Transverse colon (tissue), 4 donors: ENCODE measurements at regions not wholly inside any gene's neighbourhood (a gene's known extent, or its start where the extent isn't known, plus 50 kb on each side); places are given as distances from the start of the nearest gene placed in this dataset.

Experiments used
- DNase-seq: peaks from one replicate; pipeline ENCODE4 v3.0.0-alpha.2; 2019
- H3K27ac ChIP-seq, 4 donors: fragments of 200-600 bp; sonication (generic); 2 replicates each; pipeline ENCODE4 v1.5.1; 2016 to 2018; ENCODE audit warnings: inconsistent platforms in 4 of 4
- H3K27me3 ChIP-seq: fragments of 200-600 bp; sonication (generic); 2 replicates; pipeline ENCODE4 v1.5.1; 2017; ENCODE audit warnings: inconsistent platforms
- H3K36me3 ChIP-seq, 4 donors: fragments of 200-600 bp; sonication (generic); 2 replicates each; pipeline ENCODE4 v1.5.1; 2017 to 2019; ENCODE audit warnings: inconsistent platforms in 4 of 4
- H3K4me1 ChIP-seq, 4 donors: fragments of 200-600 bp; sonication (generic); 2 replicates each; pipeline ENCODE4 v1.5.1; 2017 to 2020; ENCODE audit warnings: inconsistent platforms in 4 of 4
- H3K4me3 ChIP-seq, 4 donors: fragments of 200-600 bp; sonication (generic); 1 replicate in 1 of 4; 2 replicates in 3 of 4; pipeline versions ENCODE4 v1.5.1 to v1.6.1; 2017 to 2019; ENCODE audit warnings: inconsistent platforms in 4 of 4
- H3K9me3 ChIP-seq, 2 donors: fragments of 200-600 bp; sonication (generic); 2 replicates each; pipeline ENCODE4 v1.5.1; 2017 to 2019; ENCODE audit warnings: inconsistent platforms in 2 of 2
- EP300 ChIP-seq: sonication (generic); formaldehyde crosslinking; IDR thresholded peaks from one replicate; pipeline ENCODE4 v1.6.1; 2017; ENCODE audit warnings: antibody characterized with exemption, low read depth
- POLR2A ChIP-seq: fragments of 450-650 bp; IDR thresholded peaks from one replicate; pipeline ENCODE4 v1.6.1; 2016; ENCODE audit warnings: antibody characterized with exemption, mild to moderate bottlenecking, moderate library complexity
- POLR2AphosphoS5 ChIP-seq, 3 donors: sonication (generic); formaldehyde crosslinking; IDR thresholded peaks; one replicate each; pipeline ENCODE4 v1.6.1; 2016; ENCODE audit warnings: antibody characterized with exemption in 3 of 3
- WGBS, 2 donors: methylation state at CpG; one replicate each; pipeline ENCODE4 v1.1.5; 2018; ENCODE audit warnings: low coverage in 1 of 2; 5-methylcytosine and 5-hydroxymethylcytosine counted together
- in situ Hi-C, 4 donors: fragments of 200-750 bp; cut with MboI; loops; one replicate each; pipeline versions ENCODE4 v1.15.0 to v1.15.1; 2017; ENCODE audit warnings: low sequenced_read_pairs in 3 of 4, low pct_ligation_motif_present in 1 of 4, low pct_unique_long_range_greater_than_20kb in 1 of 4
- intact Hi-C: fragments of 100-400 bp; cut with DNase I; formaldehyde crosslinking; loops from one replicate; pipeline ENCODE4 v1.15.1; 2023; ENCODE audit warnings: low total_unique reads
- TF ChIP-seq, protein P1 (sequence below), 5 experiments: fragments of 200-600 bp in 3 of 5; fragments of 450-650 bp in 2 of 5; sonication (generic) in 3 of 5; IDR thresholded peaks; 1 replicate in 2 of 5; 2 replicates in 3 of 5; pipeline ENCODE4 v1.5.1; 2016 to 2017; ENCODE audit warnings: antibody characterized with exemption in 5 of 5, inconsistent platforms in 3 of 5, mild to moderate bottlenecking in 2 of 5, moderate library complexity in 1 of 5

DNA sequence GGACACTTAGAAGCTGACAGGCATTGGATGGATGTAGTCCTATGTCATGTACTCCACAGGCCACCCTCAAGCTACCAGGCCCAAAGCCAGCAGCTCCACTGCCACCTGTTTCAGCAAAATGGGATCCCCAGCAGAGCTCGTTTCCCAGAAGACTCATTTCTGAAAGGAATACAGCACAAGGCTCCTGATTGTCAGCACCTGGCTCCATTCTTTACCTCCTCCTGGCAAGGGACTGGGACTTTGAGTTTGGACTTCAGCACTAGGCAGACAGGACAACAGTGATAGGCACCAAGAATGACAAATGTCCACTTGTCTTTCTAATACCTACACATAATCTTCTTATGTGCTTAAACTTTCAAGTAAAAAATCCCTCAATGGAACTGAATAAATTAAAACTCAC, 150.4 kb upstream of the RXFP2 start:
- WGBS, 2 donors, result 45% methylated on average over 1 of the region's 1 CpG; no CpG with 5 or more reads in 1 of the 2 donors

DNA sequence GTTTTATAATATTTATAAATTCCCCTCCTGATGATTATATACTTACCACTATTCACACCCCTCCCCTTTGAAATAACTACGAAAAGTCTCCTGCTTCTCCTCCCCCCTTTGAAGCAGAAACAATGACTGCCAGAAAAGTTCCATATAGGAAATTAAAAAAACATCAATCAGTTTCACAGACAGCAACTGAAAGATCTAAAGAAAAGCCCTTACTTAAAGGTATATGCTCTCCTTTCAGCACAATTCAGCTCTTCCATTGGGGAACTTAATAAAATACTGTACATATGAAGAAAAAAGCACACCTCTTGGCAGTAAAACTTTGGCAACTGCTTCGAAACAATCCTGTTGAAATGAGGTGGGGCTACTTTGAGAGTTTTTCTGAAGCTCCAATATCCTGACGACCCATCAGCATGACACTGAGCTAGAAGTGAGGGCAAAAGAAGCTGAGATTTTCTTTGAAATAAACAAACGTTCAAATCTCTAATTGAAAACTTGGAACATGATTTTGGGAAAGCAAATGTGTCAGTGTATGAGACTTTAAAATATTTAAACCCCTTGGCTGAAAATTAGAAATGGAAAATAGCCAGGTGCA, 147.6 kb upstream of the RXFP2 start:
- Histone ChIP-seq H3K4me1 (peaks cover 12 to 28% (median 18%) of the 10 kb centered on the region in 4 donors), H3K36me3 (no peaks in the 10 kb centered on the region), H3K27ac (no peak overlapping the region), H3K4me3 (no peak overlapping the region), H3K9me3 (no peaks in the 10 kb centered on the region), H3K27me3 (no peaks in the 10 kb centered on the region)
- WGBS, 2 donors, result 10 to 23% methylated on average over 4 of the region's 4 CpGs
- in situ Hi-C loops (no loop called here), intact Hi-C loops (no loop called here)
- TF ChIP-seq POLR2AphosphoS5 (IDR thresholded peaks at IDR 0.05) (no peak), EP300 (no peak), POLR2A (no peak)
- TF ChIP-seq, protein P1, sequence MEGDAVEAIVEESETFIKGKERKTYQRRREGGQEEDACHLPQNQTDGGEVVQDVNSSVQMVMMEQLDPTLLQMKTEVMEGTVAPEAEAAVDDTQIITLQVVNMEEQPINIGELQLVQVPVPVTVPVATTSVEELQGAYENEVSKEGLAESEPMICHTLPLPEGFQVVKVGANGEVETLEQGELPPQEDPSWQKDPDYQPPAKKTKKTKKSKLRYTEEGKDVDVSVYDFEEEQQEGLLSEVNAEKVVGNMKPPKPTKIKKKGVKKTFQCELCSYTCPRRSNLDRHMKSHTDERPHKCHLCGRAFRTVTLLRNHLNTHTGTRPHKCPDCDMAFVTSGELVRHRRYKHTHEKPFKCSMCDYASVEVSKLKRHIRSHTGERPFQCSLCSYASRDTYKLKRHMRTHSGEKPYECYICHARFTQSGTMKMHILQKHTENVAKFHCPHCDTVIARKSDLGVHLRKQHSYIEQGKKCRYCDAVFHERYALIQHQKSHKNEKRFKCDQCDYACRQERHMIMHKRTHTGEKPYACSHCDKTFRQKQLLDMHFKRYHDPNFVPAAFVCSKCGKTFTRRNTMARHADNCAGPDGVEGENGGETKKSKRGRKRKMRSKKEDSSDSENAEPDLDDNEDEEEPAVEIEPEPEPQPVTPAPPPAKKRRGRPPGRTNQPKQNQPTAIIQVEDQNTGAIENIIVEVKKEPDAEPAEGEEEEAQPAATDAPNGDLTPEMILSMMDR (IDR thresholded peaks at IDR 0.05), result no peak
- DNase-seq, result no peak

More for the DNA sequence above, 150.4 kb upstream of the RXFP2 start:
- Histone ChIP-seq H3K27ac (peak overlapping the region; percentile 65 to 72 (median 72)), H3K4me3 (no peak overlapping the region), H3K36me3 (no peaks in the 10 kb centered on the region), H3K27me3 (no peaks in the 10 kb centered on the region), H3K4me1 (peaks cover 12 to 29% (median 18%) of the 10 kb centered on the region in 4 donors), H3K9me3 (no peaks in the 10 kb centered on the region)
- peak; percentile 14 for DNase-seq
- TF ChIP-seq, protein P1 (IDR thresholded peaks at IDR 0.05), result no peak
- TF ChIP-seq EP300, result no peak
- intact Hi-C loops, result no loop called here
- in situ Hi-C loops, result no loop called here

DNA sequence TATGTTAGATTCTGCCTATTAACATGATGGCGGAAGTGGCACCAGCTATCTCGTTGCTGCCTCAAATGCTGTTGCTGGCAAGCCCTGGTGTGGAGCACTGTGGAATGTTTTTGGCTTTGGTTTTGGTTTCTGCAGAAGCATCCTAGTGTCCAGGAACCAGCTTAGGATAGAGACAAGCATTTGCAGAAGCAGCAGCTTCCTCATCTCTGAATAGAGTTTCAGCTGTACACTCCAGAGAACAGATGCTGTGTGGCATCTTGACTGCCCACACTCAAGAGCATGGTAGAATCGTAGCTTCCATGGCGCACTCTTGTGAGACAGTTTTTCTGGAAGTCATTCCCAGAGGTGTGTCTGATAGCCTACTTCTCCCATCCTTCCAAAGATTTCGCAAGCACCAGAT, 145.3 kb upstream of the RXFP2 start:
- Histone ChIP-seq H3K4me3 (no peak overlapping the region), H3K9me3 (no peaks in the 10 kb centered on the region), H3K4me1 (peaks cover 0 to 7% (median 2%) of the 10 kb centered on the region in 4 donors), H3K27ac (no peak overlapping the region), H3K27me3 (no peaks in the 10 kb centered on the region), H3K36me3 (no peaks in the 10 kb centered on the region)
- in situ Hi-C loops (no loop called here), intact Hi-C loops (no loop called here)
- WGBS, 2 donors, result 94 to 100% methylated on average over 1 to 5 of the region's 5 CpGs
- TF ChIP-seq EP300 (no peak), POLR2A (no peak)
- TF ChIP-seq, protein P1 (IDR thresholded peaks at IDR 0.05), result no peak
- no peak for DNase-seq

DNA sequence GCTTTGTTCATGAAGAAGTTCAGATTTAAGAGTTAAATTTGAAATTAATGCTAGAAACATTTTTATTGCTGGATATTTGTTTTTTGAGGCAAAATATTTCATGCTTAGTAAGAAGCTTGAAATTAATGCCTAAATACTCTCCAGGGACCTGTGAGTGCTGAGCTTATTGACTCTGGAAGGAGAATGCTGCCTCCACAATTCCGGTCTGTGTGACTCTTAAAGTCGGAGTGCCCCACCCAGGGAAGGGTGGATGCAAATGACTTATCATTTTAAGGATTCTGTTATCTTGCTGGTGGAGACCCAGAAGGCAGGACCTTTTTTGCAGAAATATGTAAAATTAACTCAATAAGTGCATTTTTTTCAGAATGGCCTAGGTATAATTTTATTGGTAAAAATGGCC, 143.8 kb upstream of the RXFP2 start:
- in situ Hi-C loops (no loop called here), intact Hi-C loops (no loop called here)
- Histone ChIP-seq H3K4me1 (no peaks in the 10 kb centered on the region), H3K27me3 (no peaks in the 10 kb centered on the region), H3K4me3 (no peak overlapping the region), H3K27ac (no peak overlapping the region), H3K36me3 (no peaks in the 10 kb centered on the region), H3K9me3 (no peaks in the 10 kb centered on the region)
- TF ChIP-seq, protein P1 (IDR thresholded peaks at IDR 0.05), result no peak
- no peak for TF ChIP-seq POLR2A
- TF ChIP-seq POLR2AphosphoS5 (IDR thresholded peaks at IDR 0.05), result no peak
- no peak for TF ChIP-seq EP300
- no peak for DNase-seq
- 78 to 81% methylated on average over 2 of the region's 2 CpGs for WGBS, 2 donors
